GM10248 (cell line): ENCODE measurements at regions not wholly inside any gene's neighbourhood (a gene's known extent, or its start where the extent isn't known, plus 50 kb on each side); places are given as distances from the start of the nearest gene placed in this dataset.
"Not testable (repeated sequence)": the region's sequence is repeated elsewhere in the genome, so short reads cannot be mapped to it uniquely, and the experiment has no call there.

ENCODE experiments used
- CTCF ChIA-PET: fragments of 300-600 bp; sonication (Branson Sonifier 250); formaldehyde crosslinking; extraction: SDS; loops from one replicate; lab custom pipeline; 2021; ENCODE audit warnings: antibody characterized with exemption; lab: Yijun Ruan, JAX
- POLR2A ChIA-PET: fragments of 350-650 bp; sonication (Branson Sonifier 250); formaldehyde crosslinking; extraction: SDS; loops from one replicate; lab custom pipeline; 2020; ENCODE audit warnings: antibody characterized with exemption; lab: Yijun Ruan, JAX
- DNase-seq: peaks from one replicate; pipeline ENCODE4 v3.0.0; 2012; ENCODE audit errors: extremely low spot score
- TF ChIP-seq, protein P1 (sequence below): IDR thresholded peaks from 2 replicates; pipeline ENCODE4 v1.5.1; 2012; ENCODE audit warnings: mild to moderate bottlenecking, low read depth; ENCODE audit errors: extremely low read depth, missing control alignments, control extremely low read depth

DNA sequence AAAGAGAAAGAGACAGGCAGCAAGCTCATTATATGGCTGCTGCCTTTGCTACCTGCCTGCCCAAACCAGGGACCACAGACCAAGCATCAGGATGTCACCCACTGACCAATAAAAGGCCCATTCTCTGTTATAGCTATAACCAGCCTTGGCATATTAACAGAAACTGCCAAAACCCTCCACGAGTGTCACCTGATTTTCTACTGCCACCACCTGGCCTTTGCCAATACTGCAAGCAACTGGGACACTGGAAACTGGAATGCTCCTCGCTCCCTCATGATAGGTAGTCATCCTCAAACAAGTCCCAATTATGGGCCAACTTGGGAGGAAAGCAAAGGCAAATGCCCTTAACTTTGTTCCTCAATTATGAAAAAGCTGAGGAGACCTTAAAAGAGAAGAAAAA is 76.0 kb downstream of the SPIN4 start:
- CTCF ChIA-PET: interaction anchor here (1.0 to 1.6 kb wide), 3 partner anchors 15 to 25 kb away, joined by 3 read pairs; no protein-coding TSS in a partner anchor
- peak; percentile 18 for DNase-seq
- POLR2A ChIA-PET: no interaction called here
- TF ChIP-seq, protein P1, sequence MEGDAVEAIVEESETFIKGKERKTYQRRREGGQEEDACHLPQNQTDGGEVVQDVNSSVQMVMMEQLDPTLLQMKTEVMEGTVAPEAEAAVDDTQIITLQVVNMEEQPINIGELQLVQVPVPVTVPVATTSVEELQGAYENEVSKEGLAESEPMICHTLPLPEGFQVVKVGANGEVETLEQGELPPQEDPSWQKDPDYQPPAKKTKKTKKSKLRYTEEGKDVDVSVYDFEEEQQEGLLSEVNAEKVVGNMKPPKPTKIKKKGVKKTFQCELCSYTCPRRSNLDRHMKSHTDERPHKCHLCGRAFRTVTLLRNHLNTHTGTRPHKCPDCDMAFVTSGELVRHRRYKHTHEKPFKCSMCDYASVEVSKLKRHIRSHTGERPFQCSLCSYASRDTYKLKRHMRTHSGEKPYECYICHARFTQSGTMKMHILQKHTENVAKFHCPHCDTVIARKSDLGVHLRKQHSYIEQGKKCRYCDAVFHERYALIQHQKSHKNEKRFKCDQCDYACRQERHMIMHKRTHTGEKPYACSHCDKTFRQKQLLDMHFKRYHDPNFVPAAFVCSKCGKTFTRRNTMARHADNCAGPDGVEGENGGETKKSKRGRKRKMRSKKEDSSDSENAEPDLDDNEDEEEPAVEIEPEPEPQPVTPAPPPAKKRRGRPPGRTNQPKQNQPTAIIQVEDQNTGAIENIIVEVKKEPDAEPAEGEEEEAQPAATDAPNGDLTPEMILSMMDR: peak; percentile 43

DNA sequence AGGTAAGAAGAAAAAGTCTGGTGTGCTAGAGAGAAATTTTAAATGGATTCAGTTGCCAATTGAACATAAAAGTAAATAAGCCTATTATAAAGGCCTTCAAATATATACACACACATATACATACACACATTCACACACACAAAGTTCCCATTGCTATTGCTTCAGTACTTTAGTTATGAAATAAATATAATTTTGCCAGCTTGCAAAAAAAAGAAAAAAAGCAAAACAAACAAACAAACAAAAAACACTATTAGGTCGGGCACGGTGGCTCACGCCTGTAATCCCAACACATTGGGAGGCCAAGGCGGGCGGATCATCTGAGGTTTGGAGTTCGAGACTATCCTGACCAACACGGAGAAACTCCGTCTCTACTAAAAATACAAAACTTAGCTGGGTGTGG is 80.3 kb downstream of the SPIN4 start:
- POLR2A ChIA-PET: no interaction called here
- TF ChIP-seq, protein P1: no peak
- no peak for DNase-seq
- CTCF ChIA-PET: no interaction called here

GRCh38 chrX:63258144-63258543 is 93.0 kb downstream of the SPIN4 start:
- CTCF ChIA-PET: no interaction called here
- TF ChIP-seq, protein P1: no peak
- POLR2A ChIA-PET: no interaction called here
- DNase-seq: no peak

- POLR2A ChIA-PET: no interaction called here
- TF ChIP-seq, protein P1: peak; percentile 74
Measured at GRCh38 chrX:63250253-63250868, 100.8 kb downstream of the SPIN4 start.

GRCh38 chrX:63242689-63243088 is 108.4 kb downstream of the SPIN4 start:
- CTCF ChIA-PET, DNase-seq, POLR2A ChIA-PET: not testable (repeated sequence)

More at GRCh38 chrX:63250253-63250868, 100.8 kb downstream of the SPIN4 start:
- CTCF ChIA-PET: interaction anchor here (1.0 to 2.0 kb wide), 4 partner anchors 22 to 437 kb away, joined by 3 to 7 read pairs (median 4); no protein-coding TSS in a partner anchor
- peak; percentile 24 for DNase-seq

DNA sequence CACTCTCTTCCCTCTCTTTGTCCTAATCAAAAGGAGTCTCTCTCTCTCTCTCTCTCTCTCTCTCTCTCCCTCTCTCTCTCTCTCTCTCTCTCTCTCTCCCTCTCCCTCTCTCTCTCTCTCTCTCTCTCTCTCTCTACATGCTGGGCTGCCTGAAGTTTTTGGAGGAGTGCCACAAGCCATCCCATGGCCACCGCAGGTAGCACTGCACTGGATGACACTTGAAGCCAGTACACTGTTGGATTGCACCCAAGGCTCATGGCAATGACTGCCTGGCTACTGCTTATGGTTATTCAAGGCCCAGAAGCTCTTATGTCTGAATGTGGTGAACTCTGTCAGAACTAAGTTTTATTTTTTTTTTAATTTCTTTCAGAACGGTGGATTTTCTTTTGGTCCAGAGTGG is 115.2 kb downstream of the SPIN4 start:
- CTCF ChIA-PET, POLR2A ChIA-PET, DNase-seq: not testable (repeated sequence)

DNA sequence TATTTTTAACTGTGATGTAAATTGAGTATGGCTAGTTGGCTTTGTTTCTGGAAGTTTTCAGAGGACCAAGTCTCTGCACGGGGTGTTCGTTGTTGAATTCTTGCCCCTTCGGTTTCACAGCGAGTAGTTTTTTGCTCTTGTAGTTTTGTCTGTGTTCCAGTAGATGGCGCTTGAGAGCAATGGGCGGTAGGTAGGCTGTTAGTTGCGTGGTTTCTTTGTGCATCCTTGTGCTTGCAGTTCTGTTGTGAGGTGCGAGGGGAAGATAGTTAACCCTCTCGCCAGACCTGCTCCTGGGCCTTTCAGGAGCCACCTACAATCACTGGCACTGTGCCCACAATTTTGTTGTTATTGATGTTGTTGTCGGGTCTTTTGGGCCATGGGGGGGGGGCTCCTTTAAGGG is 118.1 kb downstream of the SPIN4 start:
- CTCF ChIA-PET, DNase-seq, POLR2A ChIA-PET: not testable (repeated sequence)

DNA sequence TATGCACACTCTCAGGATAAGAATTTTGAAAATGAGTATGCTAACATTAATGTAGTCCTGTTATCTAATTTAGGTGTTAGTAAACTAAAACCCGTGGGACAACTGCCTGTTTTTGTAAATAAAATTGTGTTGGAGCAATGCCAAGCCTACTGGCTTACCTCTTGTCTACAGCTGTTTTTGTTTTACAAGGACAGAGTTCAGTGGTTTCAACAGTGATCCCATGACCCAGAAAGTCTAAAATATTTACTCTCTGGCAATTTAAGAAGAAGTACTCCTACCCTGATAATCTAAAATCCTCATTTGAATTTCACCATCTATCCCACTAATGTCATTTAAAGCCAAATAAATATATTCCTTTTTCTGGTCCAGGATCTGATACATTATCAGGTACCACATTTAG is 132.9 kb downstream of the SPIN4 start:
- DNase-seq, POLR2A ChIA-PET, CTCF ChIA-PET: not testable (repeated sequence)

DNA sequence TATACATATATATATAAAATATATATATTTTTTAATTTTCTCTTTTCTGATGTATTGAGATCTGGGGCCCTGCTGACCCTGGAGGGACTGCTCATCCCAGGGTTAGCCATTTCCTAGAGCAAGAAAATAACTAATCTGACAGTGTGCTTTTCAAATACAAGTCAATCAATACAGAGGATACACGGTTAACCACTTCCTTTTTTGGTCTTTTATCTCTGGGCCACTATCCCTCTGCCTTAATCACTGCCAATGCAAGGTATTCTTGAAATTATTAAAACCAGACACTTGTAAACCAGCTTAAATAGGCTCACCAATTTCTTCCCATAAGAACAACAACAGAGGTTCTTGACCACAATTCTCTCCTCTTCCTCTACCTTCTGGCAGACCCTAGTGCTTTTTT is 133.6 kb downstream of the SPIN4 start:
- POLR2A ChIA-PET, DNase-seq, CTCF ChIA-PET: not testable (repeated sequence)

GRCh38 chrX:63209645-63210044 is 141.5 kb downstream of the SPIN4 start:
- CTCF ChIA-PET, POLR2A ChIA-PET: not testable (repeated sequence)

DNA sequence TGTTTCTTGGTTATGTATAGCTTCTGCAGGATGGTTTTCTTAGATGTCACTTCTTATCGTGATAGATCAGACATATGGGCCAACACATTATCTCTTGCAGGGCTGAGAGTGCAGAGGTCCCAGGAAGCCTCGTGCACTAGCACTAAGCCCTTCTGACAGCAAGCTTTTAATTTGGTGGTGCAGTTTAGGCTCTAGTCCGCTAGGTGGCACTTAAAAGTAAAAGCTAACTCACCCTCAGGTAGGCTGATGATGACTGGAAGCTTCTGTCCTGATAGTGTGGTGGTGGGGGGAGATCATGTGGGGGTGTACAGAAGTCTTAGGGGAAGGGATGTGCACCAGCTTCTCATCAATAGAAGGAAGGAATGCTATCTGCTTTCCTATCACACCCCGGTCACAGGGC is 142.0 kb downstream of the SPIN4 start:
- POLR2A ChIA-PET, DNase-seq, CTCF ChIA-PET: not testable (repeated sequence)

More at GRCh38 chrX:63209645-63210044, 141.5 kb downstream of the SPIN4 start:
- not testable (repeated sequence) for DNase-seq

- POLR2A ChIA-PET, DNase-seq, CTCF ChIA-PET: not testable (repeated sequence)
Measured at GRCh38 chrX:63204266-63205074, 146.7 kb downstream of the SPIN4 start.

- DNase-seq, CTCF ChIA-PET, POLR2A ChIA-PET: not testable (repeated sequence)
Measured at GRCh38 chrX:63201987-63202386, 149.1 kb downstream of the SPIN4 start.
